Glomerular visceral epithelial cell (primary cell): ENCODE measurements at regions not wholly inside any gene's neighbourhood (a gene's known extent, or its start where the extent isn't known, plus 50 kb on each side); places are given as distances from the start of the nearest gene placed in this dataset.
"Not testable (repeated sequence)": the region's sequence is repeated elsewhere in the genome, so short reads cannot be mapped to it uniquely, and the experiment has no call there.

Source experiments
- DNase-seq: peaks from one replicate; pipeline ENCODE4 v3.0.0-alpha.2; 2016; ENCODE audit errors: extremely low spot score

- DNase-seq, result peak; percentile 1
Observed at GRCh38 chrX:69062493-69062892, 102.8 kb downstream of the PJA1 start.

GRCh38 chrX:69060631-69061408, 104.4 kb downstream of the PJA1 start:
- peak; percentile 9 for DNase-seq

GRCh38 chrX:69055193-69055592, 110.1 kb downstream of the PJA1 start:
- no peak for DNase-seq

GRCh38 chrX:69054497-69054896, 110.8 kb downstream of the PJA1 start:
- not testable (repeated sequence) for DNase-seq

- no peak for DNase-seq
Observed at GRCh38 chrX:69051901-69052300, 113.4 kb downstream of the PJA1 start.

- DNase-seq, result no peak
Observed at GRCh38 chrX:69050051-69050765, 115.0 kb downstream of the PJA1 start.

- no peak for DNase-seq
Observed at GRCh38 chrX:69046996-69047490, 118.2 kb downstream of the PJA1 start.

GRCh38 chrX:69045616-69046345, 119.5 kb downstream of the PJA1 start:
- DNase-seq, result no peak

GRCh38 chrX:69038816-69039215, 126.4 kb downstream of the PJA1 start:
- no peak for DNase-seq

- no peak for DNase-seq
Observed at GRCh38 chrX:69038188-69038587, 127.1 kb downstream of the PJA1 start.

- no peak for DNase-seq
Observed at GRCh38 chrX:69037786-69038185, 127.5 kb downstream of the PJA1 start.

- no peak for DNase-seq
Observed at GRCh38 chrX:69036674-69037573, 128.3 kb downstream of the PJA1 start.

- no peak for DNase-seq
Observed at GRCh38 chrX:69034451-69034850, 130.8 kb downstream of the PJA1 start.

- no peak for DNase-seq
Observed at GRCh38 chrX:69033936-69034335, 131.3 kb downstream of the PJA1 start.

- peak; percentile 27 for DNase-seq
Observed at GRCh38 chrX:69032601-69033000, 132.7 kb downstream of the PJA1 start.

- no peak for DNase-seq
Observed at GRCh38 chrX:69031971-69032391, 133.3 kb downstream of the PJA1 start.

GRCh38 chrX:69031181-69031580, 134.1 kb downstream of the PJA1 start:
- no peak for DNase-seq

GRCh38 chrX:69029771-69030170, 135.5 kb downstream of the PJA1 start:
- no peak for DNase-seq

GRCh38 chrX:69028761-69029120, 136.5 kb downstream of the PJA1 start:
- DNase-seq, result no peak

- DNase-seq, result no peak
Observed at GRCh38 chrX:69028006-69028760, 137.1 kb downstream of the PJA1 start.
